Natural killer cell (primary cell): ENCODE measurements at regions not wholly inside any gene's neighbourhood (a gene's known extent, or its start where the extent isn't known, plus 50 kb on each side); places are given as distances from the start of the nearest gene placed in this dataset.

Experiments
- ATAC-seq, 3 donors: fragments of 150-1000 bp in 2 of 3; fragments of 200-7000 bp in 1 of 3; cut with Tn5 transposase; 1 replicate in 1 of 3; 2 replicates in 2 of 3; pipeline ENCODE4 v1.10.0; 2021; ENCODE audit warnings: mild to moderate bottlenecking in 2 of 3, moderate library complexity in 2 of 3
- DNase-seq, 2 donors: peaks; one replicate each; pipeline versions ENCODE4 v3.0.0 to v3.0.0-alpha.2; 2013 to 2021; ENCODE audit warnings: mixed read lengths in 1 of 2
- H3K27ac ChIP-seq: one replicate; pipeline ENCODE4 v1.5.1; 2013; ENCODE audit warnings: mild to moderate bottlenecking, low read length
- H3K27me3 ChIP-seq: one replicate; pipeline ENCODE4 v1.6.1; 2013; ENCODE audit warnings: low read length; ENCODE audit not compliant: control insufficient read depth, insufficient read depth
- H3K36me3 ChIP-seq: one replicate; pipeline ENCODE4 v1.6.1; 2013; ENCODE audit warnings: low read length; ENCODE audit not compliant: control insufficient read depth, insufficient read depth
- H3K4me1 ChIP-seq: one replicate; pipeline ENCODE4 v1.6.1; 2013; ENCODE audit warnings: low read length; ENCODE audit not compliant: control insufficient read depth, insufficient read depth
- H3K4me3 ChIP-seq: one replicate; pipeline ENCODE4 v1.5.1; 2013; ENCODE audit warnings: low read length
- H3K9me3 ChIP-seq: one replicate; pipeline ENCODE4 v1.6.1; 2013; ENCODE audit warnings: low read length; ENCODE audit not compliant: control insufficient read depth, insufficient read depth
- H3K27ac Mint-ChIP-seq, 2 donors: one replicate each; pipeline ENCODE4 v1.8.0; 2022; ENCODE audit warnings: mild to moderate bottlenecking in 2 of 2, mixed read lengths in 2 of 2, moderate library complexity in 1 of 2
- H3K27me3 Mint-ChIP-seq, 2 donors: one replicate each; pipeline ENCODE4 v1.8.0; 2022; ENCODE audit warnings: low read depth in 2 of 2, mixed read lengths in 2 of 2
- H3K36me3 Mint-ChIP-seq: one replicate; pipeline ENCODE4 v1.8.0; 2022; ENCODE audit warnings: mixed read lengths
- H3K4me1 Mint-ChIP-seq, 2 donors: one replicate each; pipeline ENCODE4 v1.8.0; 2022; ENCODE audit warnings: mixed read lengths in 2 of 2
- H3K4me3 Mint-ChIP-seq: one replicate; pipeline ENCODE4 v1.8.0; 2022; ENCODE audit warnings: mild to moderate bottlenecking, moderate library complexity, mixed read lengths
- H3K9me3 Mint-ChIP-seq, 2 donors: one replicate each; pipeline ENCODE4 v1.8.0; 2022; ENCODE audit warnings: mixed read lengths in 2 of 2
- CTCF ChIP-seq: fragments of 200-600 bp; IDR thresholded peaks from one replicate; pipeline ENCODE4 v1.8.0; 2022; ENCODE audit warnings: antibody characterized with exemption
- WGBS: methylation state at CpG from one replicate; pipeline ENCODE4 v1.1.7; 2013; ENCODE audit warnings: missing lambda C conversion rate; ENCODE audit not compliant: insufficient coverage; 5-methylcytosine and 5-hydroxymethylcytosine counted together
- intact Hi-C: fragments of 100-400 bp; cut with micrococcal nuclease; formaldehyde crosslinking; loops from one replicate; pipeline ENCODE4 v1.14.2; 2022

- Mint-ChIP-seq H3K27ac (no peak overlapping the region), H3K9me3 (no peaks in the 10 kb centered on the region), H3K4me1 (no peaks in the 10 kb centered on the region), H3K27me3 (peaks cover 0 to 9% of the 10 kb centered on the region in 2 donors), H3K4me3 (no peak overlapping the region), H3K36me3 (no peaks in the 10 kb centered on the region)
- 83% methylated on average over 4 of the region's 5 CpGs for WGBS
- no peak for TF ChIP-seq CTCF
- intact Hi-C loops, result no loop called here
- Histone ChIP-seq H3K4me3 (no peak overlapping the region), H3K9me3 (no peaks in the 10 kb centered on the region), H3K27me3 (no peaks in the 10 kb centered on the region), H3K36me3 (no peaks in the 10 kb centered on the region), H3K27ac (no peak overlapping the region), H3K4me1 (no peaks in the 10 kb centered on the region)
- ATAC-seq, result peak in 1 of 3 donors; percentile 10
- no peak for DNase-seq
Measured at GRCh38 chr18:75802681-75803080, 375.2 kb upstream of the SMIM21 start.

GRCh38 chr18:75801178-75801577, 373.7 kb upstream of the SMIM21 start:
- Histone ChIP-seq H3K4me1 (no peaks in the 10 kb centered on the region), H3K27me3 (no peaks in the 10 kb centered on the region), H3K9me3 (no peaks in the 10 kb centered on the region), H3K36me3 (no peaks in the 10 kb centered on the region), H3K27ac (no peak overlapping the region), H3K4me3 (no peak overlapping the region)
- Mint-ChIP-seq H3K4me3 (no peak overlapping the region), H3K4me1 (no peaks in the 10 kb centered on the region), H3K27me3 (peaks cover 0 to 9% of the 10 kb centered on the region in 2 donors), H3K27ac (no peak overlapping the region), H3K9me3 (peaks cover 1 to 2% of the 10 kb centered on the region in 2 donors), H3K36me3 (no peaks in the 10 kb centered on the region)
- ATAC-seq (no peak), DNase-seq (no peak)
- intact Hi-C loops, result no loop called here
- 91% methylated on average over 11 of the region's 12 CpGs for WGBS
- no peak for TF ChIP-seq CTCF

GRCh38 chr18:75800331-75800648, 372.8 kb upstream of the SMIM21 start:
- H3K4me3 ChIP-seq, result no peak overlapping the region
- Mint-ChIP-seq H3K36me3 (no peaks in the 10 kb centered on the region), H3K9me3 (peaks cover 2 to 4% of the 10 kb centered on the region in 2 donors), H3K27me3 (peaks cover 0 to 9% of the 10 kb centered on the region in 2 donors), H3K4me3 (no peak overlapping the region), H3K27ac (no peak overlapping the region), H3K4me1 (no peaks in the 10 kb centered on the region)
- intact Hi-C loops, result no loop called here
- WGBS, result 96% methylated on average over 2 of the region's 6 CpGs
- no peak overlapping the region for H3K27ac ChIP-seq
- ATAC-seq (no peak), DNase-seq (no peak)
- H3K36me3 ChIP-seq, result no peaks in the 10 kb centered on the region
- no peaks in the 10 kb centered on the region for H3K27me3 ChIP-seq
- no peaks in the 10 kb centered on the region for H3K9me3 ChIP-seq
- no peak for TF ChIP-seq CTCF
- H3K4me1 ChIP-seq, result no peaks in the 10 kb centered on the region

- Histone ChIP-seq H3K36me3 (no peaks in the 10 kb centered on the region), H3K9me3 (no peaks in the 10 kb centered on the region), H3K4me3 (no peak overlapping the region), H3K27ac (no peak overlapping the region), H3K27me3 (no peaks in the 10 kb centered on the region), H3K4me1 (no peaks in the 10 kb centered on the region)
- Mint-ChIP-seq H3K4me1 (no peaks in the 10 kb centered on the region), H3K4me3 (no peak overlapping the region), H3K27ac (no peak overlapping the region), H3K27me3 (peaks cover 0 to 6% of the 10 kb centered on the region in 2 donors), H3K9me3 (peaks cover 2 to 4% of the 10 kb centered on the region in 2 donors), H3K36me3 (no peaks in the 10 kb centered on the region)
- ATAC-seq, result no peak
- WGBS, result 84% methylated on average over 9 of the region's 10 CpGs
- DNase-seq, result no peak
- intact Hi-C loops, result no loop called here
- TF ChIP-seq CTCF, result no peak
Measured at GRCh38 chr18:75799449-75800330, 372.2 kb upstream of the SMIM21 start.
